ENCODE measurements at regions not wholly inside any gene's neighbourhood (a gene's known extent, or its start where the extent isn't known, plus 50 kb on each side); places are given as distances from the start of the nearest gene placed in this dataset.

- DNase-seq (ENCODE audit: low read depth, low spot score), result no peak
These were observed 274.0 kb downstream of the RNF152 start for GRCh38 chr18:61618816-61619215.

GRCh38 chr18:61616111-61616610 is 276.6 kb downstream of the RNF152 start:
- no peak for DNase-seq (ENCODE audit: low read depth, low spot score)

DNA sequence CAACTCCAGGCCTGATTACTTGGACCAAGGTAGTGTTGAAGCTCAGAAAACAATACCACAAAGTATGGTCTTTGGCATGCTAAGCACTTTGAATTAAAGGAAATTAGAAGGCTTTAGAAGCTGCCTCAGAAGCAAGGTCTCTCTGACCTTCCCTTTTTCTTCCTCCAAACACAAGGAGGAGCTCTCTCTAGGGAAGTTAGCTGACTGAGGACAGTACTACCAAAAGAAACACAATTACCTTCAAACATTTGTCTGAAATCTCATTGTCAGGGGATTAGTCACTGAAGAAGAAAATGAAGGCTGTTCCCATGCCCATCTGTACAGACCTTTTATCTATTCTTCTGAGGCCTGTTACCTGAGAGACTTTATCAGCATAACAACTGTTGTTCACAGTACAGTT is 279.3 kb downstream of the CDH20 start:
- no peak for DNase-seq (ENCODE audit: low read depth, low spot score)

- no peak for DNase-seq (ENCODE audit: low read depth, low spot score)
These were observed 275.9 kb downstream of the CDH20 start for GRCh38 chr18:61609131-61609530.

GRCh38 chr18:61608316-61608715 is 275.1 kb downstream of the CDH20 start:
- DNase-seq (ENCODE audit: low read depth, low spot score), result no peak

- no peak for DNase-seq (ENCODE audit: low read depth, low spot score)
These were observed 274.6 kb downstream of the CDH20 start for GRCh38 chr18:61607867-61608266.

DNA sequence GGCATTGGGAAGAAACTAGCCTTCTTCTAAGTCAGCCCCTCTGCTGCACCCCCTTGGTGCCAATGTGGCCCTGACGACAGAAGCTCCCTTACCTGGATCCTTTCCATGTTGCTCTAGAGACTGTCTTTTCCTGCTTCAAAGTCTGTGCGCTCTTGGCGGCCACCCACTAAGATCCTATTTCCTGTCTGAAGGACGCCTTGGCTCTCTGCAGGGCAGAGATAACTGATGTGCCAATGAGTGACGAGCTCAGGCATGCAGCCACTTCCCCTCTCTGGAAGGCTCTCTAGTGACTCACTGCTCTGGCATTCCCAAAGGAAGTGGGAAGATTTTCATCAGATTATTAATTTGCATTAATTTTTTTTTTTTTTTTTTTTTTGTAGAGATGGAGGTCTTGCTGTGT is 273.5 kb downstream of the CDH20 start:
- DNase-seq (ENCODE audit: low read depth, low spot score), result no peak

DNA sequence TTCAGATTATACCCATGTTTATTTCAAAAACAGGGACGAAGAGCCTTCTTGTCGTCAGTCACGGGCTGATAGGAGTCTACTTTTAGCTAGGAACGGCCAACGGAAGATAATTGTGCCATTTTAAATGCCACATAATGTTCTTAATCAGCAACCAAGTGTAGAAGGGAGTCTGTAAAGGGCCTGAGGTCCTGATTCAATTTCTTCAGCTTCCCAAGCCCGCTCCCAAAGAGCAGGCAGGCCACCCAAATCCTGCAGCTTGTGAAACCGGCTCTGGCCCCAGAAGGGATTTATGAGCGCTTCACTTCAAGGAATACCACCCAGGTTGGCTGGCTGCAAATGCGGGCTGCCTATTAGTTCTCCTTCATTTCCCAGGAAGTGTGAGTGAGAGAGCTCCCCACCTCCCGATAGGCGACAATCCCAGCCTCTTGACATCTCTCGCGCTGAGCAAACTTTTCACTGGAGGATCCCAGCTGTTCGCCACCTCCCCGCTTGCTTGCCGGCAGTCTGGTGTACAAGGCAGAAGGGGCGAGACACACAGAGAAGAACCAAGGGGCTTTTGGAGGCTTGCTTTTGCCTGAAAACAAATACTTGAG is 272.9 kb downstream of the CDH20 start:
- no peak for DNase-seq (ENCODE audit: low read depth, low spot score)

GRCh38 chr18:61605376-61606067 is 272.3 kb downstream of the CDH20 start:
- DNase-seq (ENCODE audit: low read depth, low spot score), result no peak
